ENCODE measurements at regions not wholly inside any gene's neighbourhood (a gene's known extent, or its start where the extent isn't known, plus 50 kb on each side); places are given as distances from the start of the nearest gene placed in this dataset.

DNA sequence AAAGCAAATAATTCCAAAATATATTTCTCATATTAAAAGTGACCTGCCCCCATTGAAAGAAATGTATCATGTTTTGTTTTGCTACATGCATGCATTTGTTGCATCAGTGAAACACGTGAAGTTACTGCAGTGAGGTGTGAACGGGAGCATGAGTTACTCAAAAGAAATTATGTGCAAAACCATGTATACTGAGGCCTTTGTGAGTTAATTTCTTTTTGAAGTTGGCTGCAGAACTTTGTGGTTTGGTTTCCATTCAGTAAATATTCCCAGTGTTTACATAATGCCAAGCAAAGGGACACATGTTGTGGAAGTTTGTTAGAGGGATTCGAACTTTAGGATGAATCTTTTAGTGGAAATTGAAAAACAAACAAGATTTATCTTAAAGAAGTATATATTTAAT is 619.4 kb upstream of the ADAMTS5 start:
- H3K4me3 ChIP-seq (ENCODE audit: low read depth, low read length), result no peak overlapping the region
- DNase-seq (ENCODE audit: low read depth), result no peak
- in situ Hi-C loops (cut with HindIII; ENCODE audit: low sequenced_read_pairs), result no loop called here
- no peak for TF ChIP-seq CTCF (IDR thresholded peaks at IDR 0.05; ENCODE audit: low read depth, low read length, missing control alignments)

- in situ Hi-C loops (cut with HindIII; ENCODE audit: low sequenced_read_pairs), result no loop called here
- no peak for DNase-seq (ENCODE audit: low read depth)
- H3K4me3 ChIP-seq (ENCODE audit: low read depth, low read length), result no peak overlapping the region
- TF ChIP-seq CTCF (IDR thresholded peaks at IDR 0.05; ENCODE audit: low read depth, low read length, missing control alignments), result no peak
Measured at GRCh38 chr21:27584256-27584655, 617.4 kb upstream of the ADAMTS5 start.

- in situ Hi-C loops (cut with HindIII; ENCODE audit: low sequenced_read_pairs), result no loop called here
- no peak for TF ChIP-seq CTCF (IDR thresholded peaks at IDR 0.05; ENCODE audit: low read depth, low read length, missing control alignments)
- no peak overlapping the region for H3K4me3 ChIP-seq (ENCODE audit: low read depth, low read length)
- no peak for DNase-seq (ENCODE audit: low read depth)
Measured at GRCh38 chr21:27582948-27583430, 616.1 kb upstream of the ADAMTS5 start.

DNA sequence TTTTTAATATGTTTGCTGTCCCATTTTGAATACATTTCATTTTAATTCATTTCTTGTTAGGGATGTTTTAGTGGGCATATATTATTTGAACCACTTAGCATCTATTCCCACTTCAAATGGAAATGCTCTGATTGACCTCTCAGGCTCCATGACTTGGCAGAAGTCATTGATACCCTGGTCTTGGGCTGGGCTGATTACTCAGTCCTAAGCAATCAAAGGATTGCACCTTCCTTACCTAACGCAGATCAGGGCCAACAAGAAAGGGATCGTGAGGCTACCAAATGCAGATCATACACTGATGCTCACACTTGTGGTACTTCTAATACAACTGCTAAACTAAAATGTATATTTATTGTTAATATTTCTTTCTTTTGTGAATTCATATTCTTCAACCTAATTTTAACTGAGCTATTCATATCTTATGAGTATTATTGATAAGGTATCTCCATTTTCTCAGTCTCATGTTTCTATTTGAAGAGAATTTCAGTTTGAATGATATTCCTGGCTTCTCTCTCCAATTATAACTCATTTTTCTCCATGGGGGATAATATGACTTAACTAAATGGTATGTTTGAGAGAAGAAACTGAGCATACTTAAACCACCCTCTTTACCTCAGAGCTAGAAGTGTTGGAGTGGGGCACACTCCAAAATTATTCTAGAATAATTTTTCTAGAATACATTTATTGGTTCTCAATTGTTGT is 615.5 kb upstream of the ADAMTS5 start:
- TF ChIP-seq CTCF (IDR thresholded peaks at IDR 0.05; ENCODE audit: low read depth, low read length, missing control alignments), result no peak
- DNase-seq (ENCODE audit: low read depth), result no peak
- in situ Hi-C loops (cut with HindIII; ENCODE audit: low sequenced_read_pairs), result no loop called here
- no peak overlapping the region for H3K4me3 ChIP-seq (ENCODE audit: low read depth, low read length)

- in situ Hi-C loops (cut with HindIII; ENCODE audit: low sequenced_read_pairs), result no loop called here
- no peak overlapping the region for H3K4me3 ChIP-seq (ENCODE audit: low read depth, low read length)
- no peak for TF ChIP-seq CTCF (IDR thresholded peaks at IDR 0.05; ENCODE audit: low read depth, low read length, missing control alignments)
- DNase-seq (ENCODE audit: low read depth), result no peak
Measured at GRCh38 chr21:27581168-27581567, 614.3 kb upstream of the ADAMTS5 start.

DNA sequence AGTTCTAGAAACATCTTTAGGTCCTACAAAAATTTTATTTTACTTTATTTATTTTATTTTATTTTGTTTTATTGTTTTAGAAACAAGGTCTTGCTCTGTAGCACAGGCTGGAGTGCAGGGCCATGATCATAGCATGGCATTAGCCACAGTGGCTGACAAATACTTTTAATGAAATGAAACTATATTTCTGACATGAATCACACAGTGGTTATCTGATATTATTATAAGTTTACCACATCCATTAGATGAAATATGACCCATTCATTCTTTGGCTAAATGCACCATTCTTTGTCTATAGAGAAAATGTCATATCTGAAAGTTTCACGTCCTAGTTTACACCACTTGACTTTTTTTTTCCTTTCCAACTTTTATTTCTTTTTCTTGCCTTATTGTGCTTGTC is 613.4 kb upstream of the ADAMTS5 start:
- DNase-seq (ENCODE audit: low read depth), result no peak
- in situ Hi-C loops (cut with HindIII; ENCODE audit: low sequenced_read_pairs), result no loop called here
- no peak overlapping the region for H3K4me3 ChIP-seq (ENCODE audit: low read depth, low read length)
- no peak for TF ChIP-seq CTCF (IDR thresholded peaks at IDR 0.05; ENCODE audit: low read depth, low read length, missing control alignments)

All from astrocyte of the cerebellum (primary cell).